Common myeloid progenitor, CD34-positive (primary cell): ENCODE measurements at regions not wholly inside any gene's neighbourhood (a gene's known extent, or its start where the extent isn't known, plus 50 kb on each side); places are given as distances from the start of the nearest gene placed in this dataset.
A peak's percentile ranks its signal among the peaks of the same experiment; 100 is the strongest.

ENCODE experiments used
- CTCF ChIA-PET: fragments of 350-600 bp; sonication (Branson Sonifier 250); formaldehyde crosslinking; loops from one replicate; lab custom pipeline; 2021; ENCODE audit warnings: antibody characterized with exemption; lab: Charles Lee
- POLR2A ChIA-PET: fragments of 350-600 bp; sonication (Branson Sonifier 250); formaldehyde crosslinking; loops from one replicate; lab custom pipeline; 2021; ENCODE audit warnings: antibody characterized with exemption; lab: Charles Lee
- DNase-seq, 3 donors: peaks; one replicate each; pipeline versions ENCODE4 v3.0.0 to v3.0.0-alpha.2; 2013
- H3K27ac ChIP-seq, 2 experiments: 1 replicate in 1 of 2; 2 replicates in 1 of 2; pipeline ENCODE4 v1.7.0; 2013; ENCODE audit warnings: inconsistent platforms in 2 of 2, low read length in 2 of 2, mild to moderate bottlenecking in 2 of 2, low read depth in 1 of 2, moderate library complexity in 1 of 2; ENCODE audit not compliant: severe bottlenecking in 2 of 2, insufficient read depth in 1 of 2, poor library complexity in 1 of 2
- H3K27me3 ChIP-seq, 5 experiments: replicated peaks in 2 of 5; 1 replicate in 3 of 5; 2 replicates in 2 of 5; pipeline versions ENCODE4 v1.6.1 to v1.7.0; 2013; ENCODE audit warnings: low read length in 4 of 5, mild to moderate bottlenecking in 2 of 5, moderate library complexity in 2 of 5, inconsistent platforms in 1 of 5; ENCODE audit not compliant: insufficient read depth in 5 of 5, control insufficient read depth in 4 of 5
- H3K36me3 ChIP-seq, 4 experiments: 1 replicate in 2 of 4; 2 replicates in 2 of 4; pipeline versions ENCODE4 v1.6.1 to v1.7.0; 2013; ENCODE audit warnings: low read length in 3 of 4, control low read depth in 1 of 4, mild to moderate bottlenecking in 1 of 4; ENCODE audit not compliant: control insufficient read depth in 4 of 4, insufficient read depth in 4 of 4
- H3K4me1 ChIP-seq, 4 experiments: 1 replicate in 3 of 4; 2 replicates in 1 of 4; pipeline versions ENCODE4 v1.6.1 to v1.7.1; 2013; ENCODE audit warnings: low read length in 3 of 4, mild to moderate bottlenecking in 3 of 4, control low read depth in 1 of 4, inconsistent platforms in 1 of 4, moderate library complexity in 1 of 4; ENCODE audit not compliant: control insufficient read depth in 4 of 4, insufficient read depth in 4 of 4; ENCODE audit errors: control extremely low read depth in 1 of 4
- H3K4me3 ChIP-seq, 7 experiments: 1 replicate in 4 of 7; 2 replicates in 3 of 7; pipeline versions ENCODE4 v1.5.1 to v1.7.0; 2013; ENCODE audit warnings: mild to moderate bottlenecking in 7 of 7, low read length in 6 of 7, moderate library complexity in 6 of 7, inconsistent platforms in 2 of 7, low read depth in 2 of 7, control low read depth in 1 of 7; ENCODE audit not compliant: insufficient read depth in 4 of 7, control insufficient read depth in 1 of 7; ENCODE audit errors: extremely low read depth in 1 of 7
- H3K9me3 ChIP-seq, 5 experiments: 1 replicate in 4 of 5; 2 replicates in 1 of 5; pipeline versions ENCODE4 v1.6.1 to v1.7.1; 2013; ENCODE audit warnings: low read length in 4 of 5, mild to moderate bottlenecking in 2 of 5, inconsistent platforms in 1 of 5, low read depth in 1 of 5, moderate library complexity in 1 of 5; ENCODE audit not compliant: control insufficient read depth in 4 of 5, insufficient read depth in 2 of 5; ENCODE audit errors: control extremely low read depth in 1 of 5
- WGBS: methylation state at CpG from one replicate; pipeline ENCODE4 v1.1.5; 2013; ENCODE audit not compliant: insufficient coverage; 5-methylcytosine and 5-hydroxymethylcytosine counted together

DNA sequence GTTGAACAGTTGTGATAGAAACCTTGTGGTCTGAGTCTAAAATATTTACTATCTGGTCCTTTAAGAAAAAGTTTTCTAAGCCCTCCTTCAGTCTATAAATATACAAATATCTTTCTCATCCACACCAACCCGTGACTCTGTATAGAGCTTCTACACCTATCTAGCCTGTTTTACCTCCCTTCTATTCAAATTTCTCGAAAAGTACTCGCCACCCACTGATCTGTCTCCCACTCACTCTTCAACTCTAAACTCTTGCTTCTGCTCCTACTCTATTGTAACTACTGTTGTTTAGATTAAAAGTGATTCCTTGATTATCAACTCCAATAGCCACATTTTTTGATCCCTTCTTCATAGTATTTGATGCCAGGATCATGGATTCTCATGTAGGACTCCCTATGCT is 329.4 kb upstream of the MAN1A1 start:
- ChIA-PET POLR2A (no interaction called here), CTCF (interaction anchor here (1.3 kb wide), 1 partner anchor 10 kb away, joined by 4 read pairs; no protein-coding TSS in a partner anchor)
- Histone ChIP-seq H3K27me3 (no peaks in the 10 kb centered on the region), H3K4me3 (no peak overlapping the region), H3K36me3 (no peaks in the 10 kb centered on the region), H3K9me3 (no peaks in the 10 kb centered on the region), H3K27ac (no peak overlapping the region), H3K4me1 (peaks cover 0 to 2% (median 0%) of the 10 kb centered on the region in 4 experiments)
- no peak for DNase-seq
- no CpG with 5 or more reads among the region's 3 CpGs for WGBS

GRCh38 chr6:119677384-119677783 is 327.8 kb upstream of the MAN1A1 start:
- WGBS = 57% methylated on average over 1 of the region's 2 CpGs
- Histone ChIP-seq H3K4me3 (no peak overlapping the region), H3K4me1 (peaks cover 0 to 4% (median 0%) of the 10 kb centered on the region in 4 experiments), H3K27ac (no peak overlapping the region), H3K27me3 (no peaks in the 10 kb centered on the region), H3K9me3 (no peaks in the 10 kb centered on the region), H3K36me3 (no peaks in the 10 kb centered on the region)
- CTCF ChIA-PET = no interaction called here
- no peak for DNase-seq
- POLR2A ChIA-PET = no interaction called here

- DNase-seq = no peak
- Histone ChIP-seq H3K9me3 (no peaks in the 10 kb centered on the region), H3K27me3 (no peaks in the 10 kb centered on the region), H3K4me1 (peaks cover 0 to 4% (median 0%) of the 10 kb centered on the region in 4 experiments), H3K36me3 (no peaks in the 10 kb centered on the region), H3K27ac (no peak overlapping the region), H3K4me3 (no peak overlapping the region)
- 100% methylated on average over 3 of the region's 4 CpGs for WGBS
- ChIA-PET POLR2A (no interaction called here), CTCF (no interaction called here)
These were observed 327.4 kb upstream of the MAN1A1 start for GRCh38 chr6:119676961-119677360.

DNA sequence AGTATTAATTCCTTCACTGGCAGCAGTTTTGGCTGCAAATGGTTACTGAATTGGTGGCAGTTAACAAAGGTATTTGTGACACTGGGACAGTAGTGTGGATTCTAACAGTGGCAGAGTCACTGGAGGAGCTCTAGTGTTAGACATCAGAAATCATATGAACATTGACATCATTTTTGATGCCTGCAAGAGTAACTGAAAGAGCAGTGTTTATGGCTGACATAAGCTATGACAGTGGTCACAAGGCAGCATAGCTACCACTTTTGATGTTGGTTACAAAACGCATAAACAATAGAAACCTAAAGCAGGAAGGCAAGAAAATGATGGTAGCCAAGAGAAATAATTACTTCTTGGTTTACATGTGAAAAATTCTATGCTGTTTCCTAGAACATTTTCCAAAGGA is 326.7 kb upstream of the MAN1A1 start:
- CTCF ChIA-PET = interaction anchor here (1.0 to 1.7 kb wide), 2 partner anchors 30 to 31 kb away, joined by 3 to 5 read pairs; no protein-coding TSS in a partner anchor
- no peaks in the 10 kb centered on the region for H3K27me3 ChIP-seq
- no peak overlapping the region for H3K27ac ChIP-seq
- peak in 2 of 3 donors; percentile 45 to 59 for DNase-seq
- POLR2A ChIA-PET = interaction anchor here (0.5 kb wide), 1 partner anchor 90 kb away, joined by 3 read pairs; no protein-coding TSS in a partner anchor
- no peak overlapping the region for H3K4me3 ChIP-seq
- H3K9me3 ChIP-seq = no peaks in the 10 kb centered on the region
- no CpG with 5 or more reads among the region's 1 CpG for WGBS
- H3K36me3 ChIP-seq = no peaks in the 10 kb centered on the region
- peaks cover 0 to 4% (median 0%) of the 10 kb centered on the region in 4 experiments for H3K4me1 ChIP-seq

DNA sequence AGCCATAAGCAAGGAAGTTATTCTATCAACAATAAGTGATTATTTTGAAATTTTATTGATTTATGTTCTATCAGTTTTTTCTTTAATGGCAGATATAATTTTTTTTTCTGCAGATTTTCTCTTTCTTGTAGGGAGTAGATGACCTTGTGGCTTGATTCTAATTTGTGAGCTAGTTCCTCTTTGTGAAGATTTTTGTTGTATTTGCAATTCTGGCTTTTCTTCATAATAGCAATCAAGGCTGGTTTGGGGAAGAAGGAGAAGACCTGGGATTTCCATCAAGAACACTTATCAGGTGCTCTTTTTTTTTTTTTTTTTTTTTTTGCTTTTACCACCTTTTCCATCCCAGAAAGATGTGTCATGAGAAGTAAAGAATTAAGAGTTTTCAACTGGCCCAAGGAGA is 324.2 kb upstream of the MAN1A1 start:
- no peaks in the 10 kb centered on the region for H3K9me3 ChIP-seq
- no peak overlapping the region for H3K27ac ChIP-seq
- H3K27me3 ChIP-seq = no peaks in the 10 kb centered on the region
- H3K4me1 ChIP-seq = peaks cover 2 to 20% (median 11%) of the 10 kb centered on the region in 4 experiments
- ChIA-PET CTCF (interaction anchor here (1.6 kb wide), 1 partner anchor 16 kb away, joined by 4 read pairs; no protein-coding TSS in a partner anchor), POLR2A (no interaction called here)
- DNase-seq = peak in 2 of 3 donors; percentile 13 to 26
- no peak overlapping the region for H3K4me3 ChIP-seq
- H3K36me3 ChIP-seq = no peaks in the 10 kb centered on the region

GRCh38 chr6:119672725-119673124 is 323.2 kb upstream of the MAN1A1 start:
- CTCF ChIA-PET = interaction anchor here (1.6 kb wide), 1 partner anchor 15 kb away, joined by 4 read pairs; no protein-coding TSS in a partner anchor
- 100% methylated on average over 1 of the region's 1 CpG for WGBS

DNA sequence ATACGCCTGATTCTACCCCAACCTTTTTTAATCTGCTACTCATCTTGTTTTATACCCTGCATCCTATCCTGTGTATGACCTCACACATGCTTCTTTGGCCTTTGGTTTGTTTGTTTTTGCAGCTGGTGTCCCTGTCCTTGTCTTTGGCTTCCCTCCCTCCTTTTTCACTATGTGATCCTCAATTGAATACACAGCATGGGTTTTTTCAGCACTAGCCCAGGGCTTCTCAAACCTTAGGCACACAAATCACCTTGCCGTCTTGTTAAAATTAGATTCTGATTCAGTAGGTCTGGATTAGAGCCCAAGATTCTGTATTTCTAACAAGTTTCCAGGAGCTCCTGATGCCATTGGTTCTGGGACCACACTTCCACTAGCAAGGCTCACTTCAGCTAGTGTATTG is 321.5 kb upstream of the MAN1A1 start:
- Histone ChIP-seq H3K9me3 (no peaks in the 10 kb centered on the region), H3K4me1 (peaks cover 5 to 30% (median 16%) of the 10 kb centered on the region in 4 experiments), H3K36me3 (no peaks in the 10 kb centered on the region), H3K4me3 (no peak overlapping the region), H3K27me3 (no peaks in the 10 kb centered on the region), H3K27ac (no peak overlapping the region)
- ChIA-PET POLR2A (no interaction called here), CTCF (no interaction called here)
- no peak for DNase-seq
- 100% methylated on average over 2 of the region's 2 CpGs for WGBS

More at GRCh38 chr6:119672725-119673124, 323.2 kb upstream of the MAN1A1 start:
- POLR2A ChIA-PET = no interaction called here
- Histone ChIP-seq H3K36me3 (no peaks in the 10 kb centered on the region), H3K9me3 (no peaks in the 10 kb centered on the region), H3K4me3 (no peak overlapping the region), H3K27ac (no peak overlapping the region), H3K27me3 (no peaks in the 10 kb centered on the region), H3K4me1 (peaks cover 5 to 29% (median 17%) of the 10 kb centered on the region in 4 experiments)
- DNase-seq = no peak
